Gastroesophageal sphincter (tissue), 4 donors: ENCODE measurements at regions not wholly inside any gene's neighbourhood (a gene's known extent, or its start where the extent isn't known, plus 50 kb on each side); places are given as distances from the start of the nearest gene placed in this dataset.

Experiments used
- ATAC-seq: fragments of 150-250 bp; one replicate; pipeline ENCODE4 v1.9.1; 2016; ENCODE audit warnings: mild to moderate bottlenecking, moderate library complexity
- H3K27ac ChIP-seq, 4 donors: fragments of 200-600 bp; sonication (generic) in 3 of 4; 1 replicate in 3 of 4; 2 replicates in 1 of 4; pipeline ENCODE4 v1.5.1; 2016 to 2019
- H3K27me3 ChIP-seq: fragments of 200-600 bp; sonication (generic); one replicate; pipeline ENCODE4 v1.5.1; 2019
- H3K36me3 ChIP-seq, 2 donors: fragments of 200-600 bp; sonication (generic); one replicate each; pipeline ENCODE4 v1.5.1; 2019; ENCODE audit warnings: control low read depth in 1 of 2
- H3K4me1 ChIP-seq, 3 donors: fragments of 200-600 bp; sonication (generic); 1 replicate in 2 of 3; 2 replicates in 1 of 3; pipeline ENCODE4 v1.5.1; 2016 to 2019; ENCODE audit warnings: control low read depth in 2 of 3
- H3K4me3 ChIP-seq, 2 donors: fragments of 200-600 bp; sonication (generic); one replicate each; pipeline ENCODE4 v1.5.1; 2019; ENCODE audit warnings: mild to moderate bottlenecking in 1 of 2, moderate library complexity in 1 of 2
- H3K9me3 ChIP-seq, 3 donors: fragments of 200-600 bp; sonication (generic); one replicate each; pipeline ENCODE4 v1.5.1; 2017 to 2019; ENCODE audit warnings: control low read depth in 2 of 3
- EP300 ChIP-seq: sonication (generic); formaldehyde crosslinking; IDR thresholded peaks from one replicate; pipeline ENCODE4 v1.6.1; 2017; ENCODE audit warnings: antibody characterized with exemption, mild to moderate bottlenecking
- POLR2A ChIP-seq, 2 donors: fragments of 450-650 bp; IDR thresholded peaks; one replicate each; pipeline ENCODE4 v1.6.1; 2017; ENCODE audit warnings: antibody characterized with exemption in 2 of 2, mild to moderate bottlenecking in 2 of 2, moderate library complexity in 1 of 2
- POLR2AphosphoS5 ChIP-seq: sonication (generic); formaldehyde crosslinking; IDR thresholded peaks from one replicate; pipeline ENCODE4 v1.6.1; 2017; ENCODE audit warnings: antibody characterized with exemption
- WGBS, 2 donors: methylation state at CpG; one replicate each; pipeline ENCODE4 v1.1.5; 2018; ENCODE audit warnings: low coverage in 1 of 2; 5-methylcytosine and 5-hydroxymethylcytosine counted together
- TF ChIP-seq, protein P1 (sequence below), 4 experiments: fragments of 200-600 bp in 2 of 4; fragments of 450-650 bp in 2 of 4; sonication (generic) in 1 of 4; IDR thresholded peaks; one replicate each; pipeline ENCODE4 v1.5.1; 2017 to 2019; ENCODE audit warnings: antibody characterized with exemption in 4 of 4, mild to moderate bottlenecking in 2 of 4, moderate library complexity in 2 of 4

DNA sequence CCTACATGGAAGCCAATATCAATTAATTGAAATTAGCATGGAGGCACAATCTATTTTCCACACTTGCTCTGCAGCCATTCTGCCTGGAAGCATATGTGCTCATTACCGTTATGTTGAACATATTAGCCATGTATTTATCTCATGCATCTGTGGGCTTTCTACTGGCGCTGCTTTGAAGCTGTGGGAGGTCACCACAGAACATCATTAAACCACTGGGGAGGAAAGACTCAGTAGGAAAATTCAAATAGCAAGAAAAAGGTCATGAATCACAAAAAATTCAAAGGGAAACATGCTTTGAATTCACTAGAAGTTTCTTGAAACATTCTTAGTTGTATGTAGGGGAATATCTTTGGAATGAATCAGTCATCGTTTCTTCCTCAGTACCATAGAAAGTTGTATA lies 652.5 kb downstream of the EDEM1 start:
- no peak overlapping the region for H3K27ac ChIP-seq
- 64 to 83% methylated on average over 2 to 3 of the region's 3 CpGs for WGBS, 2 donors
- no peak for ATAC-seq
- no peaks in the 10 kb centered on the region for H3K4me1 ChIP-seq
- H3K4me3 ChIP-seq, result no peak overlapping the region
- H3K9me3 ChIP-seq, result no peaks in the 10 kb centered on the region
- no peaks in the 10 kb centered on the region for H3K27me3 ChIP-seq
- no peak for TF ChIP-seq POLR2A (IDR thresholded peaks at IDR 0.05)
- no peak for TF ChIP-seq POLR2AphosphoS5
- TF ChIP-seq, protein P1, sequence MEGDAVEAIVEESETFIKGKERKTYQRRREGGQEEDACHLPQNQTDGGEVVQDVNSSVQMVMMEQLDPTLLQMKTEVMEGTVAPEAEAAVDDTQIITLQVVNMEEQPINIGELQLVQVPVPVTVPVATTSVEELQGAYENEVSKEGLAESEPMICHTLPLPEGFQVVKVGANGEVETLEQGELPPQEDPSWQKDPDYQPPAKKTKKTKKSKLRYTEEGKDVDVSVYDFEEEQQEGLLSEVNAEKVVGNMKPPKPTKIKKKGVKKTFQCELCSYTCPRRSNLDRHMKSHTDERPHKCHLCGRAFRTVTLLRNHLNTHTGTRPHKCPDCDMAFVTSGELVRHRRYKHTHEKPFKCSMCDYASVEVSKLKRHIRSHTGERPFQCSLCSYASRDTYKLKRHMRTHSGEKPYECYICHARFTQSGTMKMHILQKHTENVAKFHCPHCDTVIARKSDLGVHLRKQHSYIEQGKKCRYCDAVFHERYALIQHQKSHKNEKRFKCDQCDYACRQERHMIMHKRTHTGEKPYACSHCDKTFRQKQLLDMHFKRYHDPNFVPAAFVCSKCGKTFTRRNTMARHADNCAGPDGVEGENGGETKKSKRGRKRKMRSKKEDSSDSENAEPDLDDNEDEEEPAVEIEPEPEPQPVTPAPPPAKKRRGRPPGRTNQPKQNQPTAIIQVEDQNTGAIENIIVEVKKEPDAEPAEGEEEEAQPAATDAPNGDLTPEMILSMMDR (IDR thresholded peaks at IDR 0.05), result no peak
- no peak for TF ChIP-seq EP300
- H3K36me3 ChIP-seq, result no peaks in the 10 kb centered on the region

DNA sequence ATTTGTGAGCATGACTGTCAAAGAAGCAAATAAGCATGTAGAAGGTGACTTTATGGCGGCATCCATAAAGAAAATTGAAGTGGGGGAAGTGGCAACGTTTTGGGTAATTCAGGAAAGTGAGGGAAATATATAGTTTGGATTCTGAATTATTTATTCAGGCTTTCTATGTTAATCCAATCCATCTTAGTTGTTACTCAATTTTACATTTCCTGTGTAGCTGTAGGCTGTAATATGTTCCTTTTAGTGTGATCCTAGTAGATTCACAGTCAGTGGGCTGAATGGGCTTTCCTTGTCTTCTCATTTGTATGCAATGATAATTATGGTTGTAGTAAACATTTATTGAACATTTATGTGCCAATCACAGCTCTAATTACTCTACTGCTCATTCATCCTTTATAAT lies 654.1 kb downstream of the EDEM1 start:
- 52 to 68% methylated on average over 2 of the region's 2 CpGs for WGBS, 2 donors
- TF ChIP-seq POLR2AphosphoS5 (no peak), POLR2A (IDR thresholded peaks at IDR 0.05) (no peak), EP300 (no peak)
- TF ChIP-seq, protein P1 (IDR thresholded peaks at IDR 0.05), result no peak
- no peak for ATAC-seq
- H3K4me1 ChIP-seq, result no peaks in the 10 kb centered on the region
- H3K27ac ChIP-seq, result no peak overlapping the region
- H3K27me3 ChIP-seq, result no peaks in the 10 kb centered on the region
- H3K36me3 ChIP-seq, result no peaks in the 10 kb centered on the region
- no peaks in the 10 kb centered on the region for H3K9me3 ChIP-seq
- no peak overlapping the region for H3K4me3 ChIP-seq

DNA sequence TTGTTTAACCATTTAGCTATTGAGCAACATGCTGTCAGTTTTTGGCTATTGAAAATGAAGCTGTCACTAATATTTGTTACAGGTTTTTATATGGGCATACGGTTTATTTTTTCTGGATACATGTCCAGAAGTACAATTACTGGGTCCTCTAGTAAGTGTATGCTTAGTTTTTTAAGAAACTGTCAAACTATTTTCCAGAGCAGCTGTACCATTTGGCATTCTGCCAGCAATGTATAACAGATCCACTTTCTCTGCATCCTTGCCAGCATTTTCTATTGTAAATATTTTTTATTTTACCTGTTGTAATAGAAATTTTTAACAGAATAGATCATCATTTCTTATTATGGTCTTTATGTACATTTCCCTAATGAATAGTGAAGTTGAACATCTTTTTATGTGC lies 658.8 kb downstream of the EDEM1 start:
- WGBS, 2 donors, result 44 to 47% methylated on average over 1 of the region's 1 CpG

DNA sequence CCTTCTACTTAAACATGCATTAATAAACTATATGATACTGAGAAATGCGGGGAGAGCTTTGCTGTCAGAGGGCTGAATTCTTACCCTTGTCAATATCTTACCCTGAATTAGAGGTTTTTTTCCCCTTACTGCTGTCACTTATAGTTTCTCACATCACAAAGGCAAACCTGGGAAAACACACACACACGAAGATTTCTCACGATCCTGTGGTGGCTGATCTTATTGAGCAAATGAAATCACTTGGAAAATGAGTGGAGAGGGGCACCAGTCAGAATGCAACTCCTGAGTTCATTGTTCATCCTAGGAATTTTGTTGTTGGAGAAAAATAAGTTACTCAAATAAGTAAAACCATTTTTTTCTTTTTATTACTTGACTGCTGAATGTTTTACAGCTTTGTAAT lies 673.6 kb downstream of the EDEM1 start:
- 75 to 94% methylated on average over 2 to 3 of the region's 3 CpGs for WGBS, 2 donors

More for the DNA sequence above, 658.8 kb downstream of the EDEM1 start:
- no peaks in the 10 kb centered on the region for H3K4me1 ChIP-seq
- H3K36me3 ChIP-seq, result no peaks in the 10 kb centered on the region
- no peaks in the 10 kb centered on the region for H3K9me3 ChIP-seq
- no peaks in the 10 kb centered on the region for H3K27me3 ChIP-seq
- no peak overlapping the region for H3K27ac ChIP-seq
- no peak for ATAC-seq
- TF ChIP-seq POLR2A (IDR thresholded peaks at IDR 0.05), result no peak
- TF ChIP-seq, protein P1 (IDR thresholded peaks at IDR 0.05), result no peak
- TF ChIP-seq POLR2AphosphoS5, result no peak
- TF ChIP-seq EP300, result no peak
- no peak overlapping the region for H3K4me3 ChIP-seq

DNA sequence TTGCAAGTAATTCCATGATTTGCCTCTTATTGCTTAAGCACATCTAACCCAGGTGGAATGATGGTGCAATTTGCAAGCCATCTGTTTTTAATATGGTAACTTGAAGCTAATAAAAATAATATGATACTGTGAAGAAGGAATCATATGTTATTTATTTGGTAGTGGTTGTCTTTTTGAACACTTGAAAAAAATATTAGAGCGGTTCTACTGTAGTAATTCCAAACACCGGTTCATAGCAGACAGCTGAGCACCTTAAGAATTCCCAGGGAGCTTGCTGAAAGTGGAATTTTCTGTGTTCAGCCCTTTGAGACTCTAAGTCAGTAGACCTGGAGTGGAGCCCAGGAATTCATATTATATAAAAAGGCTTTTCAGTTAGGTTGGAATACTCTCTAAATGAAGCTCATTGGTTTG lies 687.4 kb downstream of the EDEM1 start:
- WGBS, 2 donors, result 24 to 46% methylated on average over 2 of the region's 2 CpGs
- Histone ChIP-seq H3K9me3 (peaks cover 0 to 17% (median 0%) of the 10 kb centered on the region in 3 donors), H3K36me3 (no peaks in the 10 kb centered on the region), H3K4me3 (no peak overlapping the region), H3K4me1 (no peaks in the 10 kb centered on the region), H3K27me3 (no peaks in the 10 kb centered on the region), H3K27ac (no peak overlapping the region)
- no peak for ATAC-seq
- TF ChIP-seq, protein P1 (IDR thresholded peaks at IDR 0.05), result no peak
- no peak for TF ChIP-seq EP300
- no peak for TF ChIP-seq POLR2A (IDR thresholded peaks at IDR 0.05)
- TF ChIP-seq POLR2AphosphoS5, result no peak

More for the DNA sequence above, 673.6 kb downstream of the EDEM1 start:
- H3K27me3 ChIP-seq, result no peaks in the 10 kb centered on the region
- no peak for ATAC-seq
- H3K36me3 ChIP-seq, result no peaks in the 10 kb centered on the region
- H3K4me3 ChIP-seq, result no peak overlapping the region
- TF ChIP-seq EP300 (no peak), POLR2A (IDR thresholded peaks at IDR 0.05) (no peak), POLR2AphosphoS5 (no peak)
- TF ChIP-seq, protein P1 (IDR thresholded peaks at IDR 0.05), result no peak
- no peak overlapping the region for H3K27ac ChIP-seq
- H3K4me1 ChIP-seq, result no peaks in the 10 kb centered on the region
- no peaks in the 10 kb centered on the region for H3K9me3 ChIP-seq
